ENCODE measurements at regions not wholly inside any gene's neighbourhood (a gene's known extent, or its start where the extent isn't known, plus 50 kb on each side); places are given as distances from the start of the nearest gene placed in this dataset.
A peak's percentile ranks its signal among the peaks of the same experiment; 100 is the strongest.
"Not testable (repeated sequence)": the region's sequence is repeated elsewhere in the genome, so short reads cannot be mapped to it uniquely, and the experiment has no call there.

GRCh38 chr4:104549736-104550135 is 55.0 kb upstream of the CXXC4 start:
- DNase-seq (ENCODE audit: low spot score), result no peak

GRCh38 chr4:104559502-104559901 is 64.8 kb upstream of the CXXC4 start:
- no peak for DNase-seq (ENCODE audit: low spot score)

- no peak for DNase-seq (ENCODE audit: low spot score)
Observed at GRCh38 chr4:104571341-104571740, 76.6 kb upstream of the CXXC4 start.

- no peak for DNase-seq (ENCODE audit: low spot score)
Observed at GRCh38 chr4:104574371-104574770, 79.7 kb upstream of the CXXC4 start.

- DNase-seq (ENCODE audit: low spot score), result no peak
Observed at GRCh38 chr4:104575278-104575677, 80.6 kb upstream of the CXXC4 start.

- DNase-seq (ENCODE audit: low spot score), result no peak
Observed at GRCh38 chr4:104577405-104577804, 82.7 kb upstream of the CXXC4 start.

GRCh38 chr4:104581476-104581875 is 86.8 kb upstream of the CXXC4 start:
- not testable (repeated sequence) for DNase-seq (ENCODE audit: low spot score)

GRCh38 chr4:104582056-104582455 is 87.4 kb upstream of the CXXC4 start:
- not testable (repeated sequence) for DNase-seq (ENCODE audit: low spot score)

GRCh38 chr4:104589264-104589868 is 94.7 kb upstream of the CXXC4 start:
- DNase-seq (ENCODE audit: low spot score), result no peak

- DNase-seq (ENCODE audit: low spot score), result peak; percentile 57
Observed at GRCh38 chr4:104591510-104591911, 96.8 kb upstream of the CXXC4 start.

GRCh38 chr4:104592183-104592582 is 97.5 kb upstream of the CXXC4 start:
- DNase-seq (ENCODE audit: low spot score), result no peak

GRCh38 chr4:104593019-104593418 is 98.3 kb upstream of the CXXC4 start:
- no peak for DNase-seq (ENCODE audit: low spot score)

- no peak for DNase-seq (ENCODE audit: low spot score)
Observed at GRCh38 chr4:104596189-104596588, 101.5 kb upstream of the CXXC4 start.

GRCh38 chr4:104615496-104615895 is 120.8 kb upstream of the CXXC4 start:
- DNase-seq (ENCODE audit: low spot score), result no peak

GRCh38 chr4:104615926-104616325 is 121.2 kb upstream of the CXXC4 start:
- DNase-seq (ENCODE audit: low spot score), result no peak

- DNase-seq (ENCODE audit: low spot score), result no peak
Observed at GRCh38 chr4:104616401-104616820, 121.7 kb upstream of the CXXC4 start.

GRCh38 chr4:104625706-104626105 is 131.0 kb upstream of the CXXC4 start:
- no peak for DNase-seq (ENCODE audit: low spot score)

GRCh38 chr4:104629601-104630000 is 134.9 kb upstream of the CXXC4 start:
- DNase-seq (ENCODE audit: low spot score), result no peak

- DNase-seq (ENCODE audit: low spot score), result no peak
Observed at GRCh38 chr4:104630272-104630671, 135.6 kb upstream of the CXXC4 start.

GRCh38 chr4:104631000-104631399 is 136.3 kb upstream of the CXXC4 start:
- no peak for DNase-seq (ENCODE audit: low spot score)

- DNase-seq (ENCODE audit: low spot score), result no peak
Observed at GRCh38 chr4:104641418-104641817, 146.7 kb upstream of the CXXC4 start.

GRCh38 chr4:104642521-104642920 is 147.8 kb upstream of the CXXC4 start:
- no peak for DNase-seq (ENCODE audit: low spot score)

- DNase-seq (ENCODE audit: low spot score), result no peak
Observed at GRCh38 chr4:104643805-104644204, 149.1 kb upstream of the CXXC4 start.

- no peak for DNase-seq (ENCODE audit: low spot score)
Observed at GRCh38 chr4:104649631-104650030, 154.9 kb upstream of the CXXC4 start.

- DNase-seq (ENCODE audit: low spot score), result not testable (repeated sequence)
Observed at GRCh38 chr4:104662269-104662668, 167.6 kb upstream of the CXXC4 start.
